Heart left ventricle (tissue), 16 donors: ENCODE measurements at regions not wholly inside any gene's neighbourhood (a gene's known extent, or its start where the extent isn't known, plus 50 kb on each side); places are given as distances from the start of the nearest gene placed in this dataset.

ENCODE experiments used
- ATAC-seq, 4 donors: fragments of 200-7000 bp; cut with Tn5 transposase; one replicate each; pipeline ENCODE4 v1.9.1; 2020 to 2022; ENCODE audit warnings: moderate library complexity in 4 of 4, mild to moderate bottlenecking in 3 of 4, moderate number of reproducible peaks in 1 of 4
- DNase-seq, 5 donors: peaks; one replicate each; pipeline ENCODE4 v3.0.0-alpha.2; 2020
- H3K27ac ChIP-seq, 12 donors: fragments of 200-600 bp; sonication (generic) in 4 of 12; one replicate each; pipeline versions ENCODE4 v1.5.0 to v1.8.0; 2016 to 2022; ENCODE audit warnings: mild to moderate bottlenecking in 2 of 12
- H3K27me3 ChIP-seq, 9 donors: fragments of 200-600 bp; sonication (generic) in 2 of 9; one replicate each; pipeline versions ENCODE4 v1.5.1 to v1.8.0; 2016 to 2022; ENCODE audit warnings: mild to moderate bottlenecking in 3 of 9
- H3K36me3 ChIP-seq, 9 donors: fragments of 200-600 bp; sonication (generic) in 2 of 9; one replicate each; pipeline versions ENCODE4 v1.5.0 to v1.8.0; 2018 to 2022; ENCODE audit warnings: mild to moderate bottlenecking in 2 of 9
- H3K4me1 ChIP-seq, 12 donors: fragments of 200-600 bp; sonication (generic) in 4 of 12; one replicate each; pipeline versions ENCODE4 v1.5.0 to v1.8.0; 2016 to 2022; ENCODE audit warnings: mild to moderate bottlenecking in 3 of 12
- H3K4me3 ChIP-seq, 12 donors: fragments of 200-600 bp; sonication (generic) in 4 of 12; one replicate each; pipeline versions ENCODE4 v1.5.0 to v1.8.0; 2017 to 2022; ENCODE audit warnings: mild to moderate bottlenecking in 9 of 12, moderate library complexity in 4 of 12
- H3K9me3 ChIP-seq, 12 donors: fragments of 200-600 bp; sonication (generic) in 4 of 12; one replicate each; pipeline versions ENCODE4 v1.5.0 to v1.8.0; 2016 to 2022; ENCODE audit warnings: mild to moderate bottlenecking in 1 of 12
- CTCF ChIP-seq, 12 donors: fragments of 200-600 bp; sonication (generic) in 4 of 12; IDR thresholded peaks; one replicate each; pipeline versions ENCODE4 v1.5.0 to v1.8.0; 2018 to 2022; ENCODE audit warnings: antibody characterized with exemption in 12 of 12, mild to moderate bottlenecking in 5 of 12
- POLR2A ChIP-seq, 2 donors: fragments of 450-650 bp; IDR thresholded peaks; one replicate each; pipeline ENCODE4 v1.6.1; 2017; ENCODE audit warnings: antibody characterized with exemption in 2 of 2, mild to moderate bottlenecking in 2 of 2, moderate library complexity in 2 of 2
- WGBS, 4 donors: extraction: QIAGEN DNeasy Blood & Tissue Kit in 2 of 4; methylation state at CpG; one replicate each; pipeline versions ENCODE4 v1.1.5 to v1.1.7; 2013 to 2018; 5-methylcytosine and 5-hydroxymethylcytosine counted together
- intact Hi-C, 10 donors: fragments of 100-400 bp; cut with DNase I; formaldehyde crosslinking; loops; one replicate each; pipeline versions ENCODE4 v1.11.1 to v1.14.2; 2022
- donor health status: ischemic (EF 13 %, LVEDD 7.1; RV severe dilation, severe dysfunction).
- donor health status: healthy with polysubstance abuse.
- donor health status: DM: no; HTN: yes; CAD: no.
- donor health status: DM: no; HTN: no; CAD: no.
- donor health status: ischemic (EF 25% LVEDD 6.9; RV normal size, moderate dysfunction).
- donor health status: ischemic (EF 25% LVEDD 5.7; RV mildly dilated, moderate dysfunction).
- donor health status: healthy.
- donor health status: DM: yes; HTN: yes; CAD: no.
- donor health status: ischemic (EF 35%, LVEDD 5.7; RV mildly dilated, moderate dysfunction).
- donor health status: nonischemic (EF 11% LVEDD 7.7; RV severe dilation, severe dysfunction).
- donor health status: DM: yes; HTN: yes; CAD: no.
- donor health status: PGD.
- donor health status: ischemic (EF 29% LVEDD 5.4; RV normal size, mild dysfunction).
- donor health status: nonischemic (EF 23%, LVEDD 6.1; RV moderate dilation, normal function).

- Histone ChIP-seq H3K4me1 (no peaks in the 10 kb centered on the region), H3K27ac (no peak overlapping the region), H3K9me3 (peaks cover 0 to 2% (median 0%) of the 10 kb centered on the region in 12 donors), H3K27me3 (no peaks in the 10 kb centered on the region), H3K36me3 (no peaks in the 10 kb centered on the region), H3K4me3 (no peak overlapping the region)
- intact Hi-C loops, result no loop called here
- 68 to 77% (median 73%) methylated on average over 17 to 19 of the region's 19 CpGs for WGBS, 4 donors
- ATAC-seq (no peak), DNase-seq (no peak)
- no peak for TF ChIP-seq POLR2A (IDR thresholded peaks at IDR 0.05)
- TF ChIP-seq CTCF (IDR thresholded peaks at IDR 0.05), result no peak
These were observed 739.5 kb downstream of the SOCS6 start for GRCh38 chr18:71028285-71028762.

GRCh38 chr18:71027531-71027930, 738.7 kb downstream of the SOCS6 start:
- WGBS, 4 donors, result 85 to 95% (median 94%) methylated on average over 4 of the region's 4 CpGs
- Histone ChIP-seq H3K9me3 (peaks cover 0 to 2% (median 0%) of the 10 kb centered on the region in 12 donors), H3K4me1 (no peaks in the 10 kb centered on the region), H3K27me3 (no peaks in the 10 kb centered on the region), H3K27ac (no peak overlapping the region), H3K36me3 (no peaks in the 10 kb centered on the region), H3K4me3 (no peak overlapping the region)
- no peak for TF ChIP-seq CTCF (IDR thresholded peaks at IDR 0.05)
- TF ChIP-seq POLR2A (IDR thresholded peaks at IDR 0.05), result no peak
- ATAC-seq (no peak), DNase-seq (no peak)
- intact Hi-C loops, result no loop called here

GRCh38 chr18:71025505-71026225, 736.8 kb downstream of the SOCS6 start:
- H3K4me3 ChIP-seq, result no peak overlapping the region
- H3K27ac ChIP-seq, result no peak overlapping the region
- no peaks in the 10 kb centered on the region for H3K36me3 ChIP-seq
- no peaks in the 10 kb centered on the region for H3K27me3 ChIP-seq
- intact Hi-C loops, result no loop called here
- 72 to 84% (median 81%) methylated on average over 6 of the region's 6 CpGs for WGBS, 4 donors
- no peak for TF ChIP-seq CTCF (IDR thresholded peaks at IDR 0.05)
- TF ChIP-seq POLR2A (IDR thresholded peaks at IDR 0.05), result no peak
- no peak for DNase-seq
- peaks cover 0 to 2% (median 0%) of the 10 kb centered on the region in 12 donors for H3K9me3 ChIP-seq
- H3K4me1 ChIP-seq, result no peaks in the 10 kb centered on the region
- ATAC-seq, result no peak

- H3K9me3 ChIP-seq, result peaks cover 0 to 10% (median 3%) of the 10 kb centered on the region in 12 donors
- H3K27me3 ChIP-seq, result no peaks in the 10 kb centered on the region
- no peak overlapping the region for H3K27ac ChIP-seq
- intact Hi-C loops, result no loop called here
- no peaks in the 10 kb centered on the region for H3K4me1 ChIP-seq
- WGBS, 4 donors, result 80 to 88% (median 82%) methylated on average over 1 of the region's 1 CpG
- no peak for DNase-seq
- no peak for ATAC-seq
- H3K4me3 ChIP-seq, result no peak overlapping the region
- H3K36me3 ChIP-seq, result no peaks in the 10 kb centered on the region
- TF ChIP-seq CTCF (IDR thresholded peaks at IDR 0.05) (no peak), POLR2A (IDR thresholded peaks at IDR 0.05) (no peak)
These were observed 733.5 kb downstream of the SOCS6 start for GRCh38 chr18:71022389-71022788.
